ENCODE measurements at regions not wholly inside any gene's neighbourhood (a gene's known extent, or its start where the extent isn't known, plus 50 kb on each side); places are given as distances from the start of the nearest gene placed in this dataset.
"Not testable (repeated sequence)": the region's sequence is repeated elsewhere in the genome, so short reads cannot be mapped to it uniquely, and the experiment has no call there.

DNA sequence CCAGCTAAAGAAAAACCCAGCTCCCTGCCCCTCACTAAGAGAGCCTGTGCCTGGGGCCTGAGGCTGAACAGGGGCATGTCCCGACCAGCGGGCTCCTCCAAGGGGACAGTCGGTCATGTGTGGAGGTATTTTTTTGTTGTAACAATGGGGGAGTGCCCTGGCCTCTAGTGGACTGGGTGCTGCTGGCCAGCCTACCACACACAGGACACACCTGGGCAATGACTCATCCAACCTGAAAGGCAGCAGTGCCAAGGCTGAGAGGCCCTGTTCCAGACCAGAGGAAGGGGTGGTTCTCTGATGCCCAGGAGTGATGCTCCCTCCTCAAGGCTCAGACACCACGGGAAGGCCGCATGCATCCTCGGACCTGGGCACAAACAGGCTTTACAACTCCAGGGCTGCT lies 181.5 kb downstream of the OLFM1 start:
- in situ Hi-C loops (cut with HindIII; ENCODE audit: low sequenced_read_pairs) = no loop called here

DNA sequence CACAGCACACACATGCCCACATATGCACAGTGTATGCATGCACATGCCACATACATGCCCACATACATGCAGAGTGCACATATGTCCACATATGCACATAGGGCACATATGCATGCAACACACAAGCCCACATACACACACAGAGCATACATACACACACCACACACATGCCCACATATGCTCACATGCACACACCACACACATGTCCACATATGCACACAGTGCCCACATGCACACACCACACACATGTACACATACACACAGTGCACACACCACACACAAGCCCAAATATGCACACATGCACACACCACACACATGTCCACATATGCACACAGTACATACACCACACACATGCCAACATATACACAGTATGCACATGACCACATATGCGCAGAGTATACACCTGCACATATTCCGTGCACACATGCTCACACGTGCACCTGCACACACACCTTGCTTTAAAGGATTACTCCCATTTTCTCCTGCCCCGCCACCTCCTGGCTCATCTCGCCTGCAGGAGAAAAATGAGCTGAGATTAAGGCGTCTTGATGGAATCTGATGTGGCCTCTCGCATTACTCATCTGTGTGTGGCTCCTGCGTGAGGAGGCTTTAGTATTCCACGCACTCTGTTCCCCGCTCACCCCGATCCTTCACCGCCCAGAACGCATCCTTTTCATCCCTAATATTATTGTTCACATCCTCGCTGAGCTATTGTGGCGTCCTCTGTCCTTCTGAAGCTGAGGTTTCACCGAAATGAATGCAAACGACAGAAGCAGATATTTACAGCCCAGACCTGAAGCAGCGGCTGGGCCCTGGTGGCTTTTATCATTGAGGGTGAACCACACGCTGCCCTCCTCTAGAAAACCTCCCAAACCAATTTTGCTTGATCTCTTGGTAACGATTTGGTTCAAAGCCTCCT lies 182.7 kb downstream of the OLFM1 start:
- in situ Hi-C loops (cut with HindIII; ENCODE audit: low sequenced_read_pairs) = no loop called here

DNA sequence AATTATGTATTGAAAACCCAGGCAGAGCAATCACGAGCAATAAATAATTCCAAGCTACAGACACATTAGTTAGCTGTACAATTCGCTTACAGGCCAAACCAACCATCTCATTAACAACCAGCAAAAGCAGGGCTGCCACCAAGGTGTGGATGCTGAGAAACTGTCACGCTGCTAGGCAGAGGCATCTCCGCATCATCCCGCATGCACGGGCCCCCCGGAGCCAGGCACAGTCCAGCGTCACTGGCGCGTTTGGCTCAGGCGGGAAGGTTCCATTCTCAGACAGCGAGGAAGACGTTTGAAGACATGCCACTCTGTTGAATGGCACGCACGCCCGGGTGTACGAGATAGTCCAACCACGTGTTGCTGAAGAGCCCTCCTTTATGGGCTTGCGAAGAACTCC lies 184.0 kb downstream of the OLFM1 start:
- in situ Hi-C loops (cut with HindIII; ENCODE audit: low sequenced_read_pairs) = no loop called here

DNA sequence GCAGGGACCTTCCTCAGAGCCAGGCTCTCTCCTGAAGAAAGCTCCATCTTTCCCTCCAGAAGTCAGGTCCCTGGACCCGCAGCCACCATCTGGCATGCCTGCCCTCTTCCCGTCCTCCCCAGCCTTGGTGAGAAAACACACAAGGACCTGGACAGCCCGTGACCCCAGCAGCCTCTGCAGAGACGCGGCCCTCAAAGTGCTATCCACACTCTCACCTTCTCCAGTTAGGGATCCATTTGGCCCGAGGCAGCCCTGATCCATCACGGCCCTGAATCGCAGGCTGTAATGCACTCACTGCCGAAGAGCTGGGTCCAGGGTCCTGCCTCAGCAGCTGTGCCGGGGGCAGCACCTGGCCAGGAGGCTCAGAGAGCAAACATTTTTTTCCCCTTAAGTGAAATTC lies 185.1 kb downstream of the OLFM1 start:
- in situ Hi-C loops (cut with HindIII; ENCODE audit: low sequenced_read_pairs) = no loop called here

DNA sequence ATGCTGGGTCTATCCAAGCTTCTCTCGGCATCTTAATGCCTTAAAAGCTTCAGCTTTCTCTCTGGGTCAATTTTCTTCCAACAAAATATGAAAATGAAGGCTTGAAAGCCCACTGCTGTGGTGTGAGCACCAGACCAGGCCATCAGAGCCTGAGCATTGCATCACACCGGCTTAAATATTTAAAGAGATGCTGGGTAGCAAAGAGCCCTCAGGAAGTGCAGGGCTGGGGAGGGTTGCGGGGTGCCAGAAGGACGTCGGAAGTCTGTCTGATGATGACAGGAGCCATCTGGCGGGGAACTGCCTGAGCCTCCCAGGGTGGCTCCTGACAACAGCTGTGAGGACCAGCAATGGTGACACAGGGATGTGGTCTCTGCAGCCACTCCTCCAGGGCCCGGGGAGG lies 185.5 kb downstream of the OLFM1 start:
- in situ Hi-C loops (cut with HindIII; ENCODE audit: low sequenced_read_pairs) = no loop called here

DNA sequence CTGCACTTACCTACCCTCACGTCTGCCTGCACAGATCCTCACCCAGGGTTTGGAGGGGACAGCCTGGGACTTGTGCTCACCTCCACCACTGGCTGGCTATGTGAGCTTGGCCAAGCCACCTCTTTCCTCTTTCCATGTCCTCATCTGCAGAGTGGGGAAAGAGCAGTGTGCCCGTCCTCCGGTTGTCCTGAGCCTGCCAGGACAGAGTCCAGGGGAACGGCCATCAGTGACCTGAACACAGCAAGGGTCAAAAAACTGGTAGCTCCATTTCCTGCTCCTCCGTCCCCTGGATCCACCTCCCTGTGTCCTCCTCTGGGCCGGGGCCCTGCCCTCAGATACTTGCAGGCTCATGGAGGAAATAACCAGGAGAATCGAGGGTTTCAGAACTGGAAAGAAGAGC lies 187.7 kb downstream of the OLFM1 start:
- in situ Hi-C loops (cut with HindIII; ENCODE audit: low sequenced_read_pairs) = no loop called here

DNA sequence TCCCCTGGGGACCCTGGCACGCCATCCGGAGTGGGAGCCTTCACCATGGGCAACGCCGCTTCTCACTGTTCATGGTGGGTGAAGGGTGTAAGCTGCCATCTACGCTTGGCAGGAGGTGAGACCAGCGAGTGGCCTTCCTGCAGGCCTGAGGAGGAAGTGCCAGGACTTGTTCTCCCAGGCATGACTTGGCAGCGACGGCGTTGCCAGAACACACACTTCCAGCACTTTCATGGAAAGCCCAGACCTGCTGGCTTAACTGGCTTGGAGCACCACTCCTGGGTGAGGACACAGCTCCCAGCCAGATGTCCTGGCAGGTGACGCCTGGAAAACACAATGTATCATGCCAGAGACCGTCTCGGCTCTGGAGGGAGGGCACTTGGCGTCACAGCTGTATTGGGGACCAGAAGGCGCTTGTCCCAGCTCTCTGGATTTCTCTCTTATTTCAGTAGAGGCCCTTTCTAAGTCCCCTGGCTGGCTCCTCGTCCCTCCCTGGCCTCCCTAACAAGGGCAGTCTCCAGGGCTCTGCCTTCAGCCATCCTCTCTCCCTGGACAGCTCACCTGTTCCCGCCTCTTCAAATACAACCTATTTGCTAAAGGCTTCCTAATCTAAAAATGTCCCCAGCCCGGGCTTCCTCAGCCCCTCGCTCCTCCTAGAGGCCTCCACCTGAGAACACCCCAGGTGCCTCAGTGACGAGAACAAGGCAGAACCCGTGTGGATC lies 188.3 kb downstream of the OLFM1 start:
- in situ Hi-C loops (cut with HindIII; ENCODE audit: low sequenced_read_pairs) = no loop called here

DNA sequence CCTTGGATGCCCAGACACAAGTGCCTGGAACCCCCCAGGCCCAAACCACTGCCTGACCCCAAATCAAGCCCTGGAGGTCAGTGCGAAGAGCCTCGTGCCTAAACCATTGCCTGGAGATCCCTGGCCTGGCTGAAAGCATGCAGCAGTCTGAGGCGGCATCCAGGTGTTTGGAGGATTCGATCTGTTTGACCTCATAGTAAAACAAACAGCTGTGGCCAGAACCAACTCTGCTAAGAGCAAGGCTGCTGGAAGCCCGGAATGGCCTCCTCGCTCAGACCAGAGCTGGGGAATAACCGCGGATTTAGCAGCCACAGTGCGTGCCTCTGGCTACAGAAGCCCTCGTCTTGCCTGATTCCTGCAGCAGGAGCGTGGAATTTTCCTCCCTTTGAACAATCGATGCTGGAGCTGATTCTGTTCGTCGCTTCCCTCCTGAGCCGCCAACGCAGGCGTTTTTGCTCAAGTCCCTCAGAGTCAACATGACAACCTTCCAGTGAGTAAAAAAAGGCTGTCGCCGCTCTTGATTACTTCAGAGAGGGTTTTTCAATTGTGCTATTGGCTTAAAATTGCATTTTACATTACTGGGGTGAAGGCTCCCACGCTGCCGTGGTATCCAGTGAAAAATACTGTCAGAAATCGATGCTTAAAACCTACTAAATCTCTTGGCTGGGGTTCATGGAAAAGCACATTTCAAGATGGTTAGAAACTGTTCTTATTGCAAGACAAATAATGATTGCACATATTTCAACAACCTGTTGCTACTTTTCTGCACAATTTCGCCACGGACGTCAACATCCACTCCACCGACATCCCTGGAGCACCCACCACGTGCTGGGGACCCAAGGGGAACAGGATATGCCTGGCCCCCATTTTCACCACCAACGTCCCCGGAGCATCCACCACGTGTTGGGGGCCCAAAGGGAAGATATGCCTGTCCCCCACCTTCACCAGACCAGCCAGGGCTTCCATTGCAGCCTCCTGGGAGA lies 190.0 kb downstream of the OLFM1 start:
- in situ Hi-C loops (cut with HindIII; ENCODE audit: low sequenced_read_pairs) = no loop called here

DNA sequence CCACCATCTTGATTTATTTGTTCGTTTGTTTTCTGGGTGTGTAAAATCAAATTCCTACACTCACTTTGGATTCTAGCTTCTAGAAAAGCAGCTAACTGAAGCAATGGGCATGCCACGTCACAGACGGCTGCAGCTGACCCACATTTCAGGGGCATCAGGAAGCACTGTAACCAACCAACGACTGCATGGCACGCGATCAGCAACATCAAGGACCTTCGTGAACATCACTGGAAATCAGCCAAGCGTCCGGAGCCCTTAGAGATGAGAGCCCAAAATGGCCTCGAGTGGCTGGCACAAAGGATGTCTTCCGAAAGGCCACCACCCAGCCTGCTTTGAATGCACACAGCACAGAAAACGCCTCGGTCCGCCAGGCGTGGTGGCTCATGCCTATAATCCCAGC lies 191.1 kb downstream of the OLFM1 start:
- in situ Hi-C loops (cut with HindIII; ENCODE audit: low sequenced_read_pairs) = no loop called here

DNA sequence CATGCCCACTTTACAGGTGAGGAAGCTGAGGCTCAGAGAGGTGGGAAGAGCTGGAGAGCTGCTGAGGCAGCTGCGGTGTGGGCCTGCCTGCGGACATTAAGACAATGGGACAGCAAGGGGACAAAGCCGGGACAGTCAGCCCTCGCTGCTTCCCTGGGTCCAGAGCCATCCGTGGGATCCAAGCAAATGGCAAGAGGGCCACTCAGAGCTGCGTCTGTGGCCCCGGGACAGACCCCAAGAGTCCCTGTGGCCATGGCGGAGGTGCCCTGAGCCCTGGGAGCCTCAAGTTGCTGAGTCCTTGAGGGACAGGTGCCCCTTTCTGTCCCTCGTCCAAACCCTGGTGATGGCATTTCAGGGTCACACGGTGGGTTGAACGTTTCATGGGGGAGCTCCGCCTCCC lies 191.9 kb downstream of the OLFM1 start:
- in situ Hi-C loops (cut with HindIII; ENCODE audit: low sequenced_read_pairs) = no loop called here

DNA sequence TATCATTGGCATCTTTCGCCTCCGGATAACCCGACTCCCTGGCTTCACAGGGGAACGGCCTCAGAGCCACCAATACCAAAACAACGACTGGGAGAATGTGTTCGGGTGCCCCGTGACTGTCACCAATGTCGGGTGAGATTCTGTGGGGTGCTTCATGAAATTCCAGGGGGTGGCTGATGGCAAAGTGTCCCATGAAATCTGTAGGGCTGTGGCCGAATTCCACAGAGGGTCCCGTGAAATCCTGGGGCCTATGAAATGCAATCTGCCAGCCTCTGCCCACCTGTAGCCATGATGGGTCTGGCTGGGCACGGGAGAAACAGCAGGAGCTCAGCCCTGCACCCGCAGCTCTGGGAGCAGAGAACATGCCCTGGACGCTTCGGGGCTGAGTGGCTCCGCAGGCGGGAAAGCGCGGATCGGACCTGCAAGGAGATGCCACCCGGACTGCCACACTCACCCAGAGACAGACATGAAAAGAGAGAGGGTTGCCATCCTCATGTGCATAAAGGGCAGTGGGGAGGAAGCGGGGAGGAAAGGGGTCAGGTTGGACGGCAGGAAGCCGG lies 192.4 kb downstream of the OLFM1 start:
- in situ Hi-C loops (cut with HindIII; ENCODE audit: low sequenced_read_pairs) = no loop called here

DNA sequence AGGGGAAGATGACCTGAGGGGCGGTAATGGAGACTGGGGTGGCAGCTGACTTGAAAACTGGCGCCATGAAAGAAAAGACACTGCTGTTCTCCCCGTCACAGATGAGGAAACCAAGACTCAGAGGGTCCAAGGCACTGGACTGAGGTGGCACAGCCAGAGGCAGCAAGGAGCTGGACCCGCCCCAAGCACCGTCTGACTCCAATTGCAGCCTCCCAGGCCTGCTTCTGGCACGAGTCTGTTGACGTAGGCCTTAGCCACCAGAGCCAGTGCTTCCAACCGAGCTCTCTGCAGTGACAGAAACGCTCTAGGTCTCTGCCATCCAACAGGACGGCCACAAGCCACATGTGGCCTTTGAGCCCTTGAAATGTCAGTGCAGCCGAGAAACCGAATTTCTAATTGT lies 193.2 kb downstream of the OLFM1 start:
- in situ Hi-C loops (cut with HindIII; ENCODE audit: low sequenced_read_pairs) = no loop called here

DNA sequence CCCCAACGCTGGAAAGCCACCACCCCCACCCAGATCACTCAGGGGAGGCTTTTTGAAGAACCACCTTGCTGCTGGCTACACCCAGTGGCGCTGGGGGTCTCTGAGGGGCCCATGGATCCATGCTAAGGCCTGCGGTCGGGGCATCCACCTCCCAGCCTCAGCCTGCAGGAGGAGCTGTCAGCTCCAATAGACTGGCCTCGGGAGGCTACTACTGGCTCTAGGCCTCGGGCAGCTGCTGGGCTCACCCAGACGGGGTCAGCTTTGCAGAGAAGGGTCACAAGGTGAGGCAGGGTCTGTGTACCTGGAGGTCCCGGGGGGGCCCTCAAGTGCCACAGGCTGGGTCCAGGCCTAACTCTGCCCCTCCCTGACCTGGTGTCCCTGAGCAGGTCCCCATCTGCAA lies 193.7 kb downstream of the OLFM1 start:
- in situ Hi-C loops (cut with HindIII; ENCODE audit: low sequenced_read_pairs) = no loop called here

DNA sequence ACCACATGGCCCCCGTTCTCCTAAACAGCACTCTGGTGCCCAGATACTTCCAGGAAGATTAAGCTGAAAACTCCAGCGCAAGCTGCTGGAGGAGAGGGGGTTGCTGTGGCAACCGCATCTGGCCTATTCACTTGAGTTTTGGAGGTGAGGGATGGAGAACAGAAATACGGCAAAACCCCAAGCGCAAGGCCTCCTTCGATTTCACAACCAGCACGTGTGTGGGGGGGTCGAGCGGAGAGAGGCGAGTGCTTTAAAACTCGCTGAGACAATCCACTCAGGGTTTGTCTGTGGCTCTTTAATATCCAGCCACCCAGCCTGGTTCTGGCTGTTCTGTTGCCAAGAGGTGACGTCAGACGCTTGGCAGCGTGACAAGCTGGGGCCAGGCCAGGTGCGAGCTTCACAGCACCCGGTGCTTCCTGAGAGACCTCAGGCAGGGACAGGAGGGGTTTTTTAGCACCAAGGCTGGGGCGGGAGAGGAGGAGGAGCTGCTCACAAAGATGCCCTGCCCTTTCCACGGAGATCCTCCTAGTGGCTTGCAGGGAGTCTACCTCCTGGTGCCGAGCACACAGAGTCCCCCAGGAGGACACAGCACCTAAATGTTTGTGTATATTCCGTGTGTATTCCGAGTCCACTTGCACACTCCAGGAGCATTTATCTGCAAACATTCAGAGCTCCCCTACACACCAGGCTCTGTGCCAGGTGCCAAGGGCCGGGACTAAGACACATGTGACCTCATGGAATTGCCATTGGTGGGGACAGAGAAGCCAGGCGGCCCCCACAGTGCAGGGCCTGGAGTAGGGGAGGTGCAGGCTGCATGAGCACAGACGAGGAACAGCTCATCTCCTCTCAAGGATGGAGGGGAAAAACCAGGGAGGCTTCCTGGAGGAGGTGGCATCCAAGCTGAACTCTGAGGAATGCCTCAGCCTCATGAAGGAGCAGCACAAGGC lies 194.6 kb downstream of the OLFM1 start:
- in situ Hi-C loops (cut with HindIII; ENCODE audit: low sequenced_read_pairs) = no loop called here

DNA sequence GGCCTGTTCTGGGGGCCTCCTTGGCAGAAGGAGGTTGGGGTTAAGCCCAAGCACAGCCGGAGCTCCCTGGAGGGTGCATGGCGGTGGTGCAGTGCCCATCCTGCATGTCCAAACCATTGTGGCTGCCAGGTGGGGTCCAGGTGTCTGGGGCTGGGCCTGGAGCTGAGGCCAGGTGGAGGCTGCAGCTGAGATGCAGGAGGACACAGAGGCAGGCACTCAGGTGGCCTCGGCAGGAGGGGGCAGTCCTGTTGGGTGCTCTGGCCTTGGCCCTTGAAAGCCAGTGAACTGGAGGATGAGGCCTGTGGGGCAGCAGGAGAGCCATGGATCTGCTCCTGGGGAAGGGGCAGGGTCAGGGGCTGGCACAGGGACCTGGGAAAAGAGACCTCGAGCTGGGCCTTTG lies 195.3 kb downstream of the OLFM1 start:
- in situ Hi-C loops (cut with HindIII; ENCODE audit: low sequenced_read_pairs) = no loop called here

DNA sequence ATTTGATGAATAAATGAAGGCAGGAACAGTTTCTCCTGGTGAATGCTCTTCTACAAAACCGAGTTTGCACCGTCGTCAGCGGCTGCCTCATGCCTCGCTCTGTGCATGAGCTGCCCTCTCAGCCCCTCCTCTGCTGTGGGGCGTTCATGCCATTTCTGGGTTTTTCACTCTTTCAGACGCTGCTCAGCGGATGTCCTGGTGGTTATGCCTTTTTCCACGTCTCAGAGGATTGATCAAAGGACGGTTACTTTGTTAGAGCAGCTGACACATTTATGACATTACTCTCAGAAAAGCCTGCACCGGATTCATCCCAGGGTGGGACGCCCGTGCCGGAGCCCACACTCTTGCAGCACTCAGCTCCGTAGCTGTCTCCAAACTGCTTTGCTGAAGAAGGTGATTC lies 195.9 kb upstream of the PPP1R26 start:
- in situ Hi-C loops (cut with HindIII; ENCODE audit: low sequenced_read_pairs) = no loop called here

DNA sequence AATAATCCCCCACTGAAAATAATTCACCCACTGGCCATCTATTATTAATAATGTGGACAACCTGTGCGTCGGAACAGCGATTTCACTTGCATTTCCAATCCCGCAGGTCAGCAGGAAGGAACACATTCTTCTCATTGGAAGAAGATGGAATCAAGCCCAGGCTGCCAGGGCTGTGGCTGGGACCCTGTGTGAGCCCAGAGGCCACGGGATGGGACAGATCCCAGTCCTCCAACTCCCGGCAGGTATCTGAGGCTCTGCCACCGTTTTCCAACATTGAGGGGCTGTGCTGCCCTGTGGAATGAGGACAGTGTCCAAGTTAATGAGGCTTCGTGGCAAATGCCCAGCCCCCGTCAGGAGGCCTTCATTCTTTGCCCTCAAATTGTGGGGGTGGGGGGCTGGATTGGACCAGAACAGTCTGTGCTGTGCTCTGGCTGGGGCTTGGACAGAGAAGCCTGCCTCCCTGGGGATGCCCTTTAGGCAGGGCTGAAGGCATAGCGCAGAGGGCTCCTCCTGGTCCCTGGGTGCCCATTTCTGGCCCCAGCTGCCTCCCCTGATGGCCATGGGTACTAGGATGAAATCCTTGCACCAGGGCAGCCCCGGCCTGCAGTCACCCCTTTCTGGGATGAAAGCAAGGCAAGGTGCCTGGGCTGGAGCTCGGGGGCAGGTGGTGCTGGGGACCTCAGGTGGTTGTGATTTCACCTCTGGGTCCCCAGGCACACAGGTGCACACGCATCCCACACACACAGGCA lies 195.0 kb upstream of the PPP1R26 start:
- in situ Hi-C loops (cut with HindIII; ENCODE audit: low sequenced_read_pairs) = no loop called here

DNA sequence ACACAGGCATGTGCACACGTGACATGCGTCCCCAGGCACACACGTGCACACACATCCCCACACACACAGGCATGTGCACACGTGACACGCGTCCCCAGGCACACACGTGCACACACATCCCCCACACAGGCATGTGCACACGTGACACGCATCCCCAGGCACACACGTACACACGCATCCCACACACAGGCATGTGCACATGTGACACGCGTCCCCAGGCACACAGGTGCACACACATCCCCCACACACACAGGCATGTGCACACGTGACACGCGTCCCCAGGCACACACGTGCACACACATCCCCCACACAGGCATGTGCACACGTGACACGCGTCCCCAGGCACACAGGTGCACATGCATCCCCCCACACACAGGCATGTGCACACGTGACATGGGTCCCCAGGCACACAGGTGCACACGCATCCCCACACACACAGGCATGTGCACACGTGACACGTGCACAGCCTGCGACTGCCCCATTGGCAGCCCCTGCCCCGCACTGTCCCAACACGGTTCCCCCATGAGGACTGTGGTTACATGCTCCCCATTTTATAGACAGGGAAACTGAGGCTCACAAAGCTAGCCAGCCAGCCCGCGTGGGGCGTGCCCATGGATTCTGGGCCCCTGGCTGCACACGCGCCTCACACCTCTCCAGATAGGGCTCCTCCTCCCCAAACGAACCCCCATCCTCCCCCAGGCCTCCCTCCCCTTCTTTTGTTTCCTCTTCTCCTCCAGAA lies 193.2 kb upstream of the PPP1R26 start:
- in situ Hi-C loops (cut with HindIII; ENCODE audit: low sequenced_read_pairs) = not testable (repeated sequence)

All from DLD1 (cell line).